GM18909 (cell line): ENCODE measurements at regions not wholly inside any gene's neighbourhood (a gene's known extent, or its start where the extent isn't known, plus 50 kb on each side); places are given as distances from the start of the nearest gene placed in this dataset.

ENCODE experiments used
- ATAC-seq: cut with Tn5 transposase; IDR thresholded peaks from one replicate; pipeline ENCODE4 v1.9.1; 2021; ENCODE audit warnings: mild to moderate bottlenecking; ENCODE audit not compliant: unreplicated experiment, poor library complexity

DNA sequence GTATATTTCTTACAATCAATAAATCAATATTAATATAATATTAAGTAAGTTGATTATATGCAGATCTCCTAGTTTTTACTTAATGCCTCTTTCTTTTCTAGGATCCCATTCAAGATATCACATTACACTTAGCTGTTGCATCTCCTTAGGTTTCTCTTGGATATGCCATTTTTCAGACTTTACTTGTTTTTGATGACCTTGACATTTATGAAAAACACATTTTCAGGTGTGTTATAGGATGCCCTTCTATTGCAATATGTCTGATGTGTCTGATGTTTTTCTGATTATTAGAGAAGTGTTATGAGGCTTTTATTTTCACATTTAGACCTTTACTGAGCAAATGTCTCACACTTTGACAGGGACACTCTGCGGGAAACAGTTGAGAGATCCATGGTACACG, 933.6 kb upstream of the CNTNAP5 start:
- no peak for ATAC-seq

GRCh38 chr2:123093199-123093598, 931.9 kb upstream of the CNTNAP5 start:
- ATAC-seq = no peak

- ATAC-seq = no peak
Observed at GRCh38 chr2:123095219-123095835, 929.8 kb upstream of the CNTNAP5 start.

DNA sequence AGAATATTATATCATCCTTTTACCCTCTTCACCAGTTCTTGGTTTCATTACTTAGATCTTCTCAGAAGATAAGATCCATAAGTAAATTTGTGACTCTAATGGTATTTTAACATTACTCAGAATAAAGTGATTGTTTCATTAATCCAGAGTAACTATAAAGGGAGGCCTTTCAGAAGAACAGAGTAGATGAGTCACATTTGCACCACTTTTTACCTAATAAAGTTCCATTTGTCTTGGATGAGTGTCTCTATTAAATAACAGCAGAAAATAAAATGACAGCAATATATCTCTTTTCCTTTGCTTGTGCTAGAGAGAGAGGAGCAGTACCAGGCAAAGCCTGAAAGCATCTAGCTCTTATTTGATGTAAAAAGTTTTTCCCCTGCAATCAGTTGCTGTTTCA, 926.5 kb upstream of the CNTNAP5 start:
- ATAC-seq = no peak

- ATAC-seq = no peak
Observed at GRCh38 chr2:123101434-123101833, 923.7 kb upstream of the CNTNAP5 start.

GRCh38 chr2:123103902-123104301, 921.2 kb upstream of the CNTNAP5 start:
- no peak for ATAC-seq

DNA sequence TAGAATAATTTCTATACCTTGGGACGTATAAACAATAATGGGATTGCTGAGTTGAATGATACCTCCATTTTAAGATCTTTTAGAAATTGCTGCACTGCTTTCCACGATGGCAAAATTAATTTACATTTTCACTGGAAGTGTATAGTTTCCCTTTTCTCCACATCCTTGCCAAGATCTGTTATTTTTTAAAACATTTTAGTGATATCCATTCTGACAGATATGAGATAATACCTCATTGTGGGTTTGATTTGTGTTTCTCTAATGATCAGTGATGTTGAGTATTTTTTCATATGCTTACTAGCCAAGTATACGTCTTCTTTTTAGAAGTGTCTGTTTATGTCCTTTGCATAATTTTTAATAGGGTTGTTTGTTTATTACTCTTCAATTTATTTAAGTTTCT, 908.5 kb upstream of the CNTNAP5 start:
- no peak for ATAC-seq

DNA sequence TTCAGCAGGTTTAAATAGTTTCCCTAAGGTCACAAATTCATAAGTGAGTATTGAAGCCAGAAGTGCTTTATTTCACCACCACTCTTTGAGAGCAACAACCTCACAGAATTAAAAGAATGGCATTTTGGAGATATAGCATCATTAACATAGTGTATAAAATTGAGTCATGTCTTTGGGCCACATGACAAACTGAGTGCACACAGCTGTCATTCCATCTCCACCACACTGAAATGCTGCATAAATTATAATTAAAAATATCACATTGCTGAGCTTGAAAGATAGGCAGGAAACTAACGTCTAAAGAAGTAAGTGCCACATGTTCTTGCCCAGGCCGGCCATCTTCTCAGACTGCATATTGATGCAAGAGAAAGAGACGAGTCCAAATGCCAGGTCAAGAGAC, 897.9 kb upstream of the CNTNAP5 start:
- no peak for ATAC-seq

DNA sequence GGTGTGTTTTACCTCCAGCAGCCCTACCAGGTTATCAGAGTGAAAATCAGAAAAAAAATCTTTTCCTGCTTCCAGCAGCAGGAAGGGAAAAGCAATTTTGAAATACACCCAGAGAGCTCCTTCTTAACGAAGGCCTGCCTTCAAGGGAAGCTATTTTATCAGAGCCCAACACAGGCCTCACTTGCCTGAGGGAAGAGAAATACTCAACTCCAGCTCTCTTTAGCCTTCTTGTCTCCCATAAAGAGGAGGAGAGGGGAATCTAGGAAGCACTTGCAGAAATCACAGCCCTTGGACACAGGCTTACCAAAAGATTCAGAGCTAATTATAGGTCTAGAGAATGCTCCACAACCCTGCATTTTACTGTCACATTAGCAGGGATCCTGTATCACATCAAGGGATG, 896.1 kb upstream of the CNTNAP5 start:
- ATAC-seq = no peak

GRCh38 chr2:123136419-123136818, 888.7 kb upstream of the CNTNAP5 start:
- ATAC-seq = no peak

DNA sequence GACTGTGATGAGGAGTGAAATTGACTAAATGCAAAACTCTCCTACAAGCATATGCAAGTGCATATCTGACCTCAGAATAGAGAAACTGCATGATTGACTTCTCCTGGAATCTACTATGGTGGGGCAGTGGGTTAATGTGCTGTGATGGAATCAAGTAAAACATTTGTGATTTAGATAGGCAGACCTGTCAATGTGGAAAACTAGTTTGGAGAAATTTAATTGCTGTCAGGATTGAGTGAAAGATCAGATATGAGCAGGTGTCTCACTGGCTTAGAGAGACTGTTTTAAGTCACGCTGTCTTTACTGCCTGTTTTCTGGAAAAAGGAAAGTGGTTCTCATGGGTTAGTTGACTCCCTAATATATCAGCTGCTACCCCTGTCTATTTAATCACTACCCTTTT, 881.0 kb upstream of the CNTNAP5 start:
- ATAC-seq = no peak

GRCh38 chr2:123153041-123153440, 872.0 kb upstream of the CNTNAP5 start:
- no peak for ATAC-seq

- ATAC-seq = no peak
Observed at GRCh38 chr2:123154195-123154594, 870.9 kb upstream of the CNTNAP5 start.

DNA sequence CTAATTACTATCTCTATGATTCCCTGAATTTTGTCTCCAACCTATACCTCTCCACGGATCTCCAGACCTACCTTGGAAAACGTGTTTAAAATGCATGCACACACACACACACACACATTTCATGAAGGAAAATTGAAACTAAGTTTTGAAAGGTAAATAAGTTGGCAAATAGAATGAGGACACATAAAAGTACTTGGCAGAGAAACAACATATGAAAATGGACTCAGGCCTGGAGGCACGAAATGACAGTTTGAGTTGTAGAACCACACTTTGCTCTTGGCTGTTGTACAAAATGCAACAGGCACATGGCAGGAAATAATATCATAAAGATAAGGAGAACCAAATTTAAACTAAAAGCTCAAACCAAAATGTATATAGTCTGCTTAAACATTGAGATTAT, 868.1 kb upstream of the CNTNAP5 start:
- ATAC-seq = no peak

DNA sequence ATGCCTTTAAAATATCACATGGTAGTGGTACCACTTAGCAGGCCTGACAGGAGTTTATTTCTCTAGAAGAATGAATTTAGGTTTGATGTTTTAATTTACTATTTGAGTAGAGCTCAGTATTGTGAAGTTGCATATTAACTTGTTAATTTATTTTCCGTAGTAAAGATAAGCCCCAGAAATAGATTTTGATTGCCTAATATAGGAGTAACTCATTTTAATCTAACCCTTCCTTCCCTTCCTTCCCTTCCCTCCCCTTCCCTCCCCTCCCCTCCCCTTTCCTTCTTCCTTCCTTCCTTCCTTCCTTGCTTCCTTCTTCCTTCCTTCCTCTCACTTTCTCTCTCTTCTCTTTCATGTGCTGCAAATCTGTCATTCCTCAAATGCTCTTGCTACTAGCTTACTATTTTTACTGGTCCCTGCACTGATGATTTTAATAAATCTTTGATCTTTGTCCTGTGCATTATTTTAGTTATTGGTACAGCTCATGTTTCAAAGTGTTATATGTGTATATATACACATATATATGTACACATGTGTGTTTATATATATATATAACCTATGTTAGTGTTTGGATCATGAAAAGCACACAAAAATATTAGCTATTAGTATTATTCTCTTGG, 862.6 kb upstream of the CNTNAP5 start:
- ATAC-seq = no peak

GRCh38 chr2:123163398-123163797, 861.7 kb upstream of the CNTNAP5 start:
- ATAC-seq = no peak

DNA sequence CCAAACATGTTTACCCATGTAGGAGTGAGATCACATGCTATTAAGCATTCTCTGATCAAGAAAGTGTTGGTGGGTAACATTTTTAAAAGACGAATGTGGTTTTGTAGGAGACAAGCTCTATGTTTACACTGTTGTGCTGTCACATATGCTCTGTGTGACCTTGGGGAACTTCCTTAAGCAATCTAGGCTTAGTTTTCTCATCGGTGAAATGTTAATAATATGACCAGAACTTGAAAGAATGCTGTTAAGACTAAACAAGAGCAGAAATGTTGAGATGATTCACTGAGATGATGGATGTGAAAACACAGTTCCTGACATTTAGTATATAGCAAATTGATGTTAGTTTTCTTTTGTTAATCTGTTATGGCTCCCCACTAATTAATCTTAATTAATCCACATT, 860.9 kb upstream of the CNTNAP5 start:
- no peak for ATAC-seq

DNA sequence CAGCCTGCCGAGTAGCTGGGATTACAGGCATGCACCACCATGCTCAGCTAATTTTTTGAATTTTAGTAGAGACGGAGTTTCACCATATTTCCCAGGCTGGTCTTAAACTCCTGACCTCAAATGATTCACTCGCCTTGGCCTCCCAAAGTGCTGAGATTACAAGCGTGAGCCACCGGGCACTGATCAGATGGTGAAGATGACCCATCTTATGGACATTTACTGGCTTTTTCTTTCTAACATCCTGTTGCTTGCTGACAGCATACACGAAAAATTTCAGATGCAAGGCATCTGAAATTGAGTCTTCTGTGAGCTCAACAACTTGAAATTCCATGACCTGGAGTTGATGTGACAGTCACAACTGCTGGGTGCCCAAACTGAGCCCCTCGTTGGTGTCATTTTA, 859.5 kb upstream of the CNTNAP5 start:
- ATAC-seq = no peak

DNA sequence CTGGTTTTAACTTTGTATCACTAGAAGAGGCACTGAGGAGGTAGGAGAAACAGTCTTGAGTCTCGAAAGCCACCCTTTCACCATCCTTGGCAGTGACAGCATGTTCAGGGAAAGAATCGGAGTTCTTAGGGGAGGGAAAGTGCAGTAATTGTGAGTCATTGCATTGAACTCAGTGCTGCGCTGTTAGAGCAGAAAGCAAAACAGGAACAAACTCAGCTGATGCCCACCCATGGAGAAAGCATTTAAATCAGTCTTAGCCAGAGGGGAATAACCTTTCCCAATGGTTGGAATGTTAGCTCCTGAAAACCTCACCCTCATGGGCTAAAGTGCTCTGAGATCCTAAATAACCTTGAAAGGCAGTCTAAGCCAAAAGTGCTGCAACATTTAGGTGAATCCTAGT, 845.6 kb upstream of the CNTNAP5 start:
- no peak for ATAC-seq

GRCh38 chr2:123195957-123196356, 829.1 kb upstream of the CNTNAP5 start:
- ATAC-seq = no peak

DNA sequence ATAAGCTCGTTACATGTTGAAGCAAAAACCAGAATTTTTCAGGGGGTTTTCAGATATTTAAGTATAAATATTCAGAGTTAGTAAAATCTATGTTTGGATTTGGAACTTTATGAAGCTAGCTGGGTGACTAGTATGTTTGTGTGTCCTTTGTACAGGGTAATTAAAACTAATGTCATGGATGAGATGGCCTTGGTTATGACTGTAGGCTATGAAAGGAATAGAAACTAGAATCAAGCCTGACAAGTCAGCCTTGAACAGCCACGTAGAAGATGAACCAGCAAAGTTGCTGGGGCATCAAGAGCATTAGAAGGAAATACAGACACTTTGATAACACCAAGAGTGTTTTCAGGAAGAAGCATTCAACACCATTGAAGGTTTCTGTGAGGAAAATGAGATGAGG, 825.1 kb upstream of the CNTNAP5 start:
- ATAC-seq = no peak

DNA sequence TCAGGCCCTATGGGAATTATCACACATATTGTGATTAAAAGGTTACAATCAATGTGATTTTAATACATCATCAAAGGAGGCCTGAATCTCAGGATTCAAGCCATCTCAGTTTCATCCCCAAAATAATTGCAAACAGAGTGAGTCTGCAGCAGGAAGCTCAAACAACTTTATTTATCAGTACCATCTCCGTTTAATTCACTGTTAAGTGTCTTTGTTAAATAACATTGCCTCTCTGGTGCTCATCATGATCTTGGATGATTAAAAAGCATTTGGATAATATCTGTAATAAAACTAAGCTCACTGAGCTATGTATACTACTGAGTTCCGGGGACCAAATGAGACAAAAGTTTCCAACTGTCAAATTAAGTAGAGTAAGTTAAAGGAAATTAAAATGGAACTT, 817.8 kb upstream of the CNTNAP5 start:
- no peak for ATAC-seq

GRCh38 chr2:123209202-123209601, 815.9 kb upstream of the CNTNAP5 start:
- ATAC-seq = no peak
